RCC 7860 (cell line): ENCODE measurements at regions not wholly inside any gene's neighbourhood (a gene's known extent, or its start where the extent isn't known, plus 50 kb on each side); places are given as distances from the start of the nearest gene placed in this dataset.

Experiments used
- DNase-seq: peaks from one replicate; pipeline ENCODE4 v3.0.0-alpha.2; 2015; ENCODE audit warnings: low spot score
- FAIRE-seq: peaks from 2 replicates; lab custom pipeline; 2012; peaks lifted over from hg19 to GRCh38; lab: Jason Lieb, UNC

DNA sequence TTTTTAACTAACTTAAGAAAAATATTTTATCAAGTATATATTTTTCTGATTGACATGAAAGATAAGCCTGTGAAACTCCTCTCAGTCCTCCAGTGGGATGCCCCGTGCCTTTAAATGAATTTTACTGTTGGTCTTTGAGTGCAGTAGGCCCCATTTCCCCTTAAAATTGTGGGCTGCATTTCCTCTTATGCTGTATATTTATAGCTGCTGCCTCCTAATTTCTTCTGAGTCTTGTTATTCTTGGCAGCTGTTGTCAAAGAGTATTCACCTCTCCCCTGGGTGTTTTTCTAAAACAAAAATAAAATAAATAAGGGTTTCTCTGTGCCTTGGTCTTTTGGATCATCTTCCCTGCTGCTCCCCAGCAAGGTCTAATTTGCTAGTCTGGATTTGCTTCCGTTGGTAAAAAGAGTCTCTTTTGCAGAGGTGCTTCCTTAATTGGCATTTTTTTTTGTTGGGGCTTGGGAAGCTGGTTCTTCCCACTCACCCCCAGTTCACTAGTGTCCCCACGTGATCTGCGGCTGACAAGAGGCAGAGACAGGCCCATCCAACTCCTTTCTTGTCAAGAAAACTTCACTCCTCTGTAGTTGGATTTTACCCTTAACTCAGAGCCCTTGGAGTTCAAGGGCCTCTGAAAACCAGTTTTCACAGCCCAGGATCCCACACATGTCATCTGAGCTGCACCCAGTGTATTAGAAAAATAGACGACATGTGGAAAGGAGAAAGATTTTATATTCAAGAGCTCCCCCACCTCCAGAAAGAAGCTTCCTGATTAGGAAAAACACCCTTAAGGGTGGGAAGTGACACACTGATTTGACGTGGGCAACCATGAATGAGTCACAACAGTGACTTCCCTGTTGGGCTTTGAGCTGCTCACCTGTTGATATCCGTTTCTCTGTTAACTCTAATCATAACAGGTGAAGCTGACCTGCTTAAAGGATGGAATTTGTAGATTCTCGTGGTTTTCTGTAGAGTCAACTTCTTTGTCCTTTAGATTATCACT, 431.5 kb downstream of the DCDC2C start:
- FAIRE-seq, result no peak
- DNase-seq, result no peak

DNA sequence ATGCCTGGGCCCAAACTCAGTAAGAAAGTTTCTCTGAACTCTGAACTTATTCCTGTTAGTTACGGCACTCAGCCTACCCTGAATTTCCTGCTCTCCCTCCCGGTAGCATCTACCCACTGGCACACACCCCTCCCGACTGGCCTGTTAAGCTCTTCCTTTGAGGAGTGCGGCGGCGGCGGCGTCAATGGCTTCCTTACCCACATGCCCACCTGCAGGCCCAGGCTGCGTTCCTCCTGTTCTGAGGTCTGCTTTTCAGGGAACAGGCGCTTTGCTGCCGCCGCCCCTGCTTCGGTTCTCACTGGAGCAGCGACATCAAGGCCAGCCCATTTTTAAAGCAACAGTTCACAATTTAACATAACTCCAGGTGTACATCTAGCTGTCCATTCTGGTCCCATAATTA, 432.4 kb downstream of the DCDC2C start:
- DNase-seq, result no peak
- no peak for FAIRE-seq

DNA sequence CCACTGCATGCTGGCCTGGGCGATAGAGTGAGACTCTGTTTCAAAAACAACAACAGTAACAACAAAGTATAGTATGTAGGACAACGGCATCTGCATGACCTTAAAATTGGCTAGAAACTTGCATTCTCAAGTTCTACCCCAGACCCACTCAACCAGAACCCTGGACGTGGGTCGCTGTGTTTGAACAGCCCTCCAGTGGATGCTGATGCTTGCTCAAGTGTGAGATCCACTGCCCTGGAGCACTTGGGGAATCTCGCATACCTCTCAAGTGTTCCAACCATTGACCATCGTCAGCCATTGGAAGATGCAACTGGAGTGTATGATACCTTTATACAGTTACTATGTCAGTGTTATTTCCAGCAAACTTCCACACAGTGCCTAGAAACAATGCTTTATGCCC, 435.9 kb downstream of the DCDC2C start:
- DNase-seq (no peak), FAIRE-seq (no peak)

DNA sequence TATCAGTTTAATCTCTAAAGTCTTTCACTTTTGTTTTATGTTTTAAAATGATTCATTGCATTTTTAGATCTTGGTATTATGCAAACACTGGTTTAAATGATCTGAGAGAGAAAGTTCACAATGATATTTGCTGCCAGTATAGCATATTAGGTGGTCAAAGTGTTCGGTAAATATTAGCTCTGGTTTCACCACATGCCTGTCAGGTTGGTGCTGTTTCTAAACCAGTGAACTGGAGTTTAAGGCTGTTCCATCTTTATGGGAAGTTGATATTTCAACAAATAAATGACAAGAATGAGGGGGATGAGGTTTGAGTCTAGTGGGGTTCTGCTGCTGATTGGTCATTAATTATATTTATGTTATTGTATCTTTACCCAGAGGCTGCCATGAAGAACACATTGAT, 436.4 kb downstream of the DCDC2C start:
- no peak for DNase-seq
- FAIRE-seq, result no peak

DNA sequence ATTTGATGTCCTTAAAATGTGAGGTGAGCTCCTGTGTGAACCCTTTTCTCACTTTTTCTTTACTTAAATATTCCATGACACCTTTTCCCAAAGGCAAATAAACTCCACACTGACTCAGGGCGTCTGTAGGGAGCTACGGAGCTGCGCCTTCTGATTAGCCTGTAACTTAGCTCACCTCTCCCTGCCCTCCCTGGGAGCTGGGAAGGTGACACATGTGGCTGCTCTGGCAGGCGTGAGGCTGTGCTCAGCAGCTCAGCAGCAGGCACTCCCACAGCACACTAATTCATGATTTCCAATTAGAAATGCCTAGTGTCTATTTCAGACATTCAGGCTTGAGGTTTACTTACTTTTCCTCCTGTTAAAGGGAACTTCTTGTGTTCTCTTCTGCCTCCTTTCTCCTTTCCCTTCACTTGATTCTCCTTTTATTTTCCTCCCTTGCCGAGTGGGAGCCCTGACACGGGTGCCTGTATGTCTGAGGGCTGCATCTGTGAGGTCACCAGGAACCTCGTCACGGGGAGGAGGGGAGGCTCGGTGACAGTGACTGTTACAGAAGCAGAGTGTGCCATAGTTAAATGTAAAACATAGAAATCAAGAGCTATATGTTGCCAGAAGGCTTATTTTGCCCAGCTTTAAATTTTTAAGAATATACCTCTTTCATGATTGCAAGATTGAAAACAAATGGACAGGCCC, 437.1 kb downstream of the DCDC2C start:
- FAIRE-seq (no peak), DNase-seq (no peak)

DNA sequence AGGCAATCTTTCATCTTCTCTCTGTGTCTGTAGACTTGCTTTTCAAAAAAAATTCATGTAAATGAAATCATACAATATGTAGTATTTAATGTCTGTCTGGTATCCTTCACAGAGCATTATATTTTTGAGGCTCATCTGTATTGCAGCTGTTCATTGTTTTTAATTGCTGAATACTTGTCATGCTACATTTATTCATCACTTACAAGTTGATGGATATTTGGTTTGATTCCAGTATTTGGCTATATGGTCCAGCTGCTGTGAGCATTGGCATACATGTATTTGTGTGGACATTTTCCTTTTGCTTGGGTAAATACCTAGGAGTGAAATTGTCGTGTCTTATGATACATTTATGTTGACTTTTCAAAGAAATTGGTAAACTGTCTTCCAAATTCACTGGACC, 441.4 kb downstream of the DCDC2C start:
- no peak for FAIRE-seq
- no peak for DNase-seq

DNA sequence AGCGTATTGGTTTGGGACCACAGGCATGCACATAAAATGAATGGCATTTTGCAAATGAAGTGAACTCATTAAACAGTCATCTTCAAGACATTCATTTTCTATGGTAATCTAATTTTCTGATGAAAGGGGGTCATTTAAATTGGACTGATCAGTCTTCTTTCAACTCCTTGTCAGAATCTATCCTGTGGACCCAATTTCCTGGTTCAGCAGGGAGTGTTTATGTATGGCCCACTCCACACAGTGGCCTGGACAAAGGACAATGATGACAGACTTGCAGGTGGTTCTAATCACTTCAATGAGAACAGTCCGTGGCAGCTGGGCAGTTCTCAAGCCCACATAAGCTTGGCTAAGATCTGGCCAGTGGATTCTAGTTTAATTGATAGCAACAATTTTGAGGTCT, 448.1 kb downstream of the DCDC2C start:
- DNase-seq (no peak), FAIRE-seq (no peak)

DNA sequence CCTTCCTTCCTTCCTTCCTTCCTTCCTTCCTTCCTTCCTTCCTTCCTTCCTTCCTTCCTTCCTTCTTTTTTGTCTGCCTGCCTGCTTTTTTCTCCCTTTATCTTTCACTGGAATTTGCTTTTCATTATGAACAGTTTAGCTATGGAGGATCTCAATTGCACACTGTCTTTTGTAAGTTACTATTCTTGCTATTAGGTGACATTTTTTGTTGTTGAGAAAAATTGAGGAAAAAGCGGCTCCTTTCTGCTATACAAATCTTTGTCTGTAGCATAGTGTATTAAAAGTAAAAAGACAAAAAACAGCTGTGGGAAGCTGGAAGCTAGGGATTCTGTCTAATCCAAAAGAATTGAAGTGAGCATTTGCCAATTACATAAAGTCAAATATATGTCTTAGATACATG, 448.7 kb downstream of the DCDC2C start:
- FAIRE-seq, result no peak
- DNase-seq, result no peak

DNA sequence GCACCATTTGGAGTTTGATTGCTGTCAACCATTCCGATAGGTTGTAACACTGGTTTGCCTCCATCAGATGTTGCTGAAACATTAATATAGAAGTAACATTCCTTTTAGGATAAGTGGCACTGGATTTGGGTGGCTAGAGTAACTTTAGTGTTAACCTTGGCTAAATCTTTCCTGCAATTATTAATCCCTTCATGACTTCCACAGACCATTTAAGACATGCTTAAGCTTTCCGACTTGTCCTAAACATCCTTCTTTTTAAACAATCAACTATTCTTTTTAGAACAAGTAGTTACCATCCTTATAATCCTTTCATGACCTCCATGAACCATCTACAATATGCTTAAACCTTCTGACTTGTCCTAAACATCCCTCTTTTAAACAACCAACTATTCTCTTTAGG, 465.5 kb downstream of the DCDC2C start:
- DNase-seq, result no peak
- no peak for FAIRE-seq

DNA sequence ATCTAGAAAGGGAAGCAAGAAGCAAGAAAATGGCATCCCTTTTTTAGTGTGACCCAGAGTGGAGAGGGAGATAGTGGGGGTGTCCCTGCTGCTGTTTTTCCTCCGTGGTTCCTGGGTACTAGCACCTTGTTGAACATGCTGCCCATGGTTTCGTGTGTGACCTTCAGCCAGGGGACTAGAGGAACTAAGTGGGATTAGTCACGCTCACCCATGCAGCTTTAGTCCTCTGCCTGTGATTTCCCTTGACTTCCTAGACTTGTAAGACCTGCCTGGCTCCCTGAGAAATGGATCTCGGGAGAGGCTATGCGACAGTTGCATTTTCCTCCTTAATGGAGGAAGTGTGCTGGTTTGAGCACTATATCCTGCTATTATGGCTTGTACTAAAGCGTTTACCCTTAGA, 471.4 kb downstream of the DCDC2C start:
- DNase-seq, result no peak
- no peak for FAIRE-seq

DNA sequence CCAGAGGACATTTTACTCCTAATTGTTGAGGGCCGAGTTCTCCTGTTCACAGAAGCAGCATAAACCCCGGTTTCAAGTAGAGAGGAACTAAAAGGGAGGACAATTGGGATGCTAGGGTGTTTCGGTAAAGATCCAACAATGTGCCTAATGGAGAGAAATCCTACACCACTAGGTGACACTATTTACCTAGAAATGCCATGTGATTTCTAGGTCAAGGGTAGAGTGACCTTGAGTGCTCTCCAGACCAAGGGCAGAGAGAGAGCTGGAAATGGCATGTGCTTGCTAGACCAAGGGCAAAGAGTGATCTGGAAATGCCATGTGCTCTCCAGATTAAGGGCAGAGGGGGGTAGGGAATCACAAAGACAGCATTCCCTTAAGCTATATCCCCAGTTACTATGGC, 472.0 kb downstream of the DCDC2C start:
- no peak for DNase-seq
- FAIRE-seq, result no peak

DNA sequence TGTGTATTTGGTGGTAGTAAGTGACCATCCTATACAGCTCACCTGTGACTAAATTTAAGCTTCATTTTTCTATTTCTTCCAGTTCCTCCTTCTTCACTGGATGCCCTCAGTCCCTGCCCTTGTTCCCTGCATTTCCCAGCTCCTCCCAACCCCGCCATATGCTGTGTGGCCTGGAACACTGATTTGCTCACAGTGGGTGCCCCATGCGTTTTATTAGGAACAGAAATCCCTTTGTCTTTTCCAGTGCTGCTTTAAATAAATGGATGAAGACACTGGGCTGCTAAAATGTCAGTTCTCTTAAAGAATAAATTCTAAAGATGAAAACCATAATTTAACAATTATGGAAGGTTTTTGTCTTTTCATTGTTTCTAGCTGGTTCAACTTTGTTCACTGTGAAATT, 477.3 kb downstream of the DCDC2C start:
- no peak for DNase-seq
- no peak for FAIRE-seq

DNA sequence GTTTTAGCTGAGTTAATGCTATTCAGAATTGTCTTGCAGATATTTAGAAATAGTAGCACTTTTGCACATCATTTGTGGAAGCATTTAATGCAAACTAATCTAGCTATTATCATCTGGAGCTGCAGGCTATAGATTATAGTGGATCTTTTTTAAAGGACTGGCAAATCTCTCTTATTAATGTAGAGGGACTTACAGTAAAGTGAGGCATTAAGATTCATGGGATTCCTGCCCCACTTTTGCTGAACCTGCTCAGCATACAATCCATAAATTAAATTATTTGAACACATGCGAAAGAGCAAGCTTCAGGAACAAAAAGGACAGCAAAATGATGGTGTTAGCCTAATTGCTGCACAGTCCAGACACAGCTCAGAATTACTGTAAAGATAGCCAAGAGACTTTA, 477.7 kb downstream of the DCDC2C start:
- DNase-seq, result no peak
- FAIRE-seq, result no peak

DNA sequence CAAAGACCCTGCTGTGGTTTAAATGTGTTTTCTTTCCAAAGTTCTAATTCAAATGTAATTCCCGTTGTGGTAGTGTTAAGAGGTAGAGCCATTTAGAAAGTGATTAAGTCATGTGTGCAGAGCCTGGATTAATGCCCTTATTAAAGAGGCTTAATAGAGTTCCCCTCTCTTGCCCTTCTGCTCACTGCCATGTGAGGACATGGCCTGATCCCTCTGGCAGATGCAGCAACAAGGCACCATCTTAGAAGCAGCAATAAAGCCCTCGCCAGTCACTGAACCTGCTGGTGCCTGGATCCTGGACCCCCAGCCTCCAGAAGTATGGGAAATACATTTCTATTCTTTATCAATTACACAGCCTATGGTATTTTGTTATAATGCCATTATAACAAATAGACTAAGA, 485.2 kb downstream of the DCDC2C start:
- FAIRE-seq (no peak), DNase-seq (no peak)

DNA sequence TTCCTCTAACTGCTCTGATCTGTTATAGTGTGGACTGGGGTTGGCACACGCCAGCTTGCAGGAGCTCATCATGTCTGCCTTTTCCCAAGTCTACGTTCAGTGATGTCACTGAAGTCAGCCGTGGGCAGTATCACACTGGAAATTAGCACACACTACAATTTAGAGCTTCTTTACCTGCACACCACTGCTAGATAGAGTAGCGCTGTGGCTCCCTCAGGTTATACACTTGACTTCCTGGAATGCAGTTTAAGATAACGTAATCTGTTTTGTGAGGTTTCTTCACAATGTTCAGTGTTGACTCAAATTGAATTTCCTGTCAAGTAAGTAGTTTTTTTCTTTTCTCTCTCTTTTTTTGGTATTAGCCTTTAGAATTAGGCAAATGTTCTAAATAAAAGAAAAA, 487.2 kb downstream of the DCDC2C start:
- no peak for DNase-seq
- FAIRE-seq, result no peak

DNA sequence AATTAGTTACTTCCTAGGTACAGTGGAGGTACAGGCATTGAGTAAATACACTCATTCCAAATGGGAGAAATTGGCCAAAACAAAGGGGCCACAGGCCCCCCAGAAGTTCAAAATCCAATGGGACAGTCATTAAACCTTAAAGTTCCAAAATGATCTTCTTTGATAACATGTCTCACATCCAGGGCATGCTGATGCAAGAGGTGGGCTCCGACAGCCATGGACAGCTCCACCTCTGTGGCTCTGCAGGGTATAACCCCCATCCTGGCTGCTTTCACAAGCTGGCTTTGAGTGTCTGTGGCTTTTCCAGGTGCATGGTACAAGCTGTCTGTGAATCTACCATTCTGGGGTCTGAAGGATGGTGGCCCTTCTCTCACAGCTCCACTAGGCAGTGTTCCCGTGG, 488.7 kb downstream of the DCDC2C start:
- FAIRE-seq (no peak), DNase-seq (no peak)

DNA sequence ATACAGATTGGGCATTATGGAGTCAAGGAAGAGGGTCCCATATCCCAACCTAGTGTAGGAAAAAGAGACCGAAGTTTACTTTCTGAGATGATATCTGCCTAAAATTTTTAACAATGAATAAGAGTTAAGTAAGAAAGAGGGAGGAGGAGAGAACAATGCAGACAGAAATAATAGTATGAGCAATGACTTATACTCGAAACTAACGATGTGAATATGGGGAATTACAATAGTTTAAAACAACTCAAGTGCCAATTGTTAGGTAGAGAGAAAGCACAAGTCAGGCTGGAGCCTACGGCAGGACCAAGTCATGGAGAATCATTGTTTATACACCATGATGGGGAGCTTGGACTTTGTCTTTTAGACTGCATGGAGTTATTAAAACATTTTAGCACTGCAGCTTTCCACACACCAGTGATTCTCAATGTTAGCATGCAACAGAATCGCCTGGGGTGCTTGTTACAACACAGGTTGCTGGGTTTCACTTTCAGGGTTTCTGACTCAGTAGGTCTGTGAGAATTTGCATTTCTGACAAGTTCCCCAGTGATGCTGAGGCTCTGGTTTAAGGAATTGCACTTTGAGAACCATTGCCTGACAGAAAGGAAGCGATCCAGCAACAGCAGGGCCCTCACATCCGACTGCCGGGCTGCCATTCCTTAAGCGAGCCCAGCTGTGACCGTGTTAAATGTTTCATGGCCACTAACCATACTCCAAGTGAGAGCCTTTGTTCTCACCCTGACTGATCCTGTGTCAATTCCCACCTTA, 511.2 kb downstream of the DCDC2C start:
- DNase-seq (no peak), FAIRE-seq (no peak)

DNA sequence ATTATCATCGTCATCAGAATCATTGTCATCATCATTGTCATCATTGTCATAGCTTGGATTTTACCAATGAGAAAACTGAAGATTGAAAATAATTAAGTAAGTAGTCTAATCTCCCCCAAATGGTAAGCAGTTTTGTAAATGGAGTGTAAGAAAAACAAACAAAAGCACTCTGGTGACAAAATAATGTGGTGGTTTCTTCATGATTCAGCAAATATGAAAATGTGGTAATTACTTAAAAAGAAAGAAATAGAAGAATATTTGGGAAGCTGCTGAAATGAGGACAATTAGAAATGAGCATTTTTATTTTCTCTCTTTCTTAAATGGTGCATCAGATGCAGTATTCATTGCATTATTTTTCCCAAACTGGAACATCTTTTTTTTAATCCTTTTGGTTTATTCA, 514.4 kb downstream of the DCDC2C start:
- FAIRE-seq (no peak), DNase-seq (no peak)

DNA sequence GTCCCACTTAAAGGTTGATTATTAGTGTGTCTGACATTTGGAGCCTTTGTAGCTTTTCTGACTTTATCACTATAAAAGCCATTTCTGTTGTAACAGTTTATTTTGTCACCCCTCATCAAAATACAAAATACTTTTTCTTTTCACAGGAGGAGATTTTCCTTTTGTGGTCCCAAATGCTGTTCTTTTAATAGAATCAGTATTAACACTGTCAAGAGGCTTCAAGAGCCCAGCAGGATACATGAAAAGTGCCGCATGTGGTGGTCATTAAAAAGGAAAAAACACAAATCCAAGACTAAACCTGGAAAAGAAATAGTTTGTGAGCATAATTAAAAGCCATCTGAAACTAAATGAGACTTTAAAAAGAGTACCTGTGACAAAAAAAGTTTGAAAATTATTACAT, 515.7 kb downstream of the DCDC2C start:
- FAIRE-seq, result no peak

DNA sequence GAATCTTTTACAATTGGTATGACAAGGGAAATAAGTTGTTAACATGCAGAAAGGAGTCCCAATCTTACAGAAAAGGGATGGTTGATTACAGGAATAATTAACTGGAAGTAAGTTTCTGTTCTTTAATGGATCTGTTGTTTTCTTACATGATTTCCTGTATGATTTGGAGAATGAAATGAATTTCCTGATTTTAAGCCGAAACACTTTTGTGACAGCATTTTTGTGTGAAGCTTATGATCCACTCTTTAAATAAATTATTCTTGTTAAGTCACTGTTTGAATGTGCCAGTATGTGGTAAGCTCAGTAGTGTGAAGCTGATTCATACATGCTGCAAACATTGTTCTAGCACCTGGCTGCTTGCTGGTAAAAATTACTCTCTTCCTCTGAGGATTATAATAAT, 516.2 kb downstream of the DCDC2C start:
- DNase-seq (no peak), FAIRE-seq (no peak)

More for the DNA sequence above, 515.7 kb downstream of the DCDC2C start:
- DNase-seq, result no peak

DNA sequence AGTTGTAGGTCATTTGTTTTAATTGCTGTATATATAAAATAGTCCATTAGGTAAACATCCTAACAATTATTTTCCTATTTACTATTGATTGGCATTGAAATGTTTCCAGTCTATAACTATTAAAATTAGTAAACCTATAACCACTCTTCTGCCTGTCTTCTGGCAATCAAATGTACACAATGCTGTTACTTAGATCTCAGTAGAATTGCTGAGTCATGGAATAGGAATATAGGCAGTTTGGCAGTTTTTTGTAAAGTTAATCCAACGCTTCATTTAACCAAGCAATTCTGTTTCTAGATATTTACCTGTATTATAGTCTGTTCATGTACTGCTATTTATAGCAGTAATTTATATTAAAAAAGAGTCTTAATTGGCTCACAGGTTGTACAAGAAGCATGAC, 518.1 kb downstream of the DCDC2C start:
- FAIRE-seq (no peak), DNase-seq (no peak)

DNA sequence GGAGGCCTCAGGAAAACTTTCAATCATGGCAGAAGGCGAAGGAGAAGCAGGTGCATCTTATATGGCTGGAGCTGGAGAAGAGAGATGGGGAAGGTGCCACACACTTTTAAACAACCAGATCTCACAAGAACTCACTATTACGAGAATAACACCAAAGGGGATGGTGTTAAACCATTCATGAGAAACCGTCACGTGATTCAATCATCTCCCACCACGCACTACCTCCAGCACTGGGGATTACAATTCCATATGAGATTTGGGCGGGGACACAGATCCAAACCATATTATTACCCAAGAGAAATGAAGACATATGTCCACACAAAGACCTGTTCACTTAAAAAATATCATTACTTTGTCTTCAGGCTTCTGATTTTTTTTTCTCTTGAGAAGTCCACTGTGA, 518.5 kb downstream of the DCDC2C start:
- DNase-seq (no peak), FAIRE-seq (no peak)
